Caco-2 (cell line): ENCODE measurements at regions not wholly inside any gene's neighbourhood (a gene's known extent, or its start where the extent isn't known, plus 50 kb on each side); places are given as distances from the start of the nearest gene placed in this dataset.

Experiments used
- BruUV-seq: library from RNA; stranded (reverse); fragments of 400-500 nt; replicated peaks from 2 replicates; lab custom pipeline; 2021; lab: Mats Ljungman, UMichigan
- CTCF ChIA-PET: fragments of 300-600 bp; sonication (Branson Sonifier 250); formaldehyde crosslinking; loops from one replicate; lab custom pipeline; 2022; ENCODE audit warnings: antibody characterized with exemption; lab: Charles Lee
- POLR2A ChIA-PET: fragments of 300-600 bp; sonication (Branson Sonifier 250); formaldehyde crosslinking; loops from one replicate; lab custom pipeline; 2022; ENCODE audit warnings: antibody characterized with exemption; lab: Charles Lee
- DNase-seq, 2 experiments: peaks; one replicate each; pipeline versions ENCODE4 v3.0.0 to v3.0.0-alpha.2; 2020 to 2022
- H3K27me3 ChIP-seq: replicated peaks from 2 replicates; pipeline ENCODE4 v1.6.0; 2011; ENCODE audit warnings: low read length; ENCODE audit not compliant: control insufficient read depth, insufficient read depth
- H3K36me3 ChIP-seq: 2 replicates; pipeline ENCODE4 v1.5.1; 2011; ENCODE audit warnings: low read length; ENCODE audit not compliant: control insufficient read depth, insufficient read depth
- H3K4me1 ChIP-seq: fragments of 250-450 bp; sonication (Bioruptor Pico); 2 replicates; pipeline ENCODE4 v1.5.1; 2020; ENCODE audit warnings: mild to moderate bottlenecking
- H3K4me3 ChIP-seq: 2 replicates; pipeline ENCODE4 v1.5.1; 2011; ENCODE audit warnings: low read depth, mild to moderate bottlenecking, control low read depth, low read length
- H3K9me3 ChIP-seq: fragments of 250-450 bp; sonication (Bioruptor Pico); 2 replicates; pipeline ENCODE4 v1.5.1; 2020; ENCODE audit warnings: mild to moderate bottlenecking, moderate library complexity
- H3K27ac Mint-ChIP-seq: one replicate; pipeline ENCODE4 v1.8.0; 2022; ENCODE audit warnings: mixed read lengths; ENCODE audit not compliant: unreplicated experiment
- H3K27me3 Mint-ChIP-seq: one replicate; pipeline ENCODE4 v1.8.0; 2022; ENCODE audit warnings: mixed read lengths; ENCODE audit not compliant: insufficient read depth, unreplicated experiment
- H3K36me3 Mint-ChIP-seq: one replicate; pipeline ENCODE4 v1.8.0; 2022; ENCODE audit warnings: mild to moderate bottlenecking, mixed read lengths; ENCODE audit not compliant: insufficient read depth, unreplicated experiment
- H3K4me1 Mint-ChIP-seq: one replicate; pipeline ENCODE4 v1.8.0; 2022; ENCODE audit warnings: low read depth, mixed read lengths; ENCODE audit not compliant: unreplicated experiment
- H3K4me3 Mint-ChIP-seq: one replicate; pipeline ENCODE4 v1.8.0; 2022; ENCODE audit warnings: mild to moderate bottlenecking, moderate library complexity, mixed read lengths; ENCODE audit not compliant: unreplicated experiment
- H3K9me3 Mint-ChIP-seq: one replicate; pipeline ENCODE4 v1.8.0; 2022; ENCODE audit warnings: mixed read lengths; ENCODE audit not compliant: unreplicated experiment
- CTCF ChIP-seq, 2 experiments: fragments of 200-600 bp in 1 of 2; IDR thresholded peaks; 1 replicate in 1 of 2; 2 replicates in 1 of 2; pipeline versions ENCODE4 v1.5.1 to v1.8.0; 2011 to 2022; ENCODE audit warnings: antibody characterized with exemption in 1 of 2, control low read depth in 1 of 2, inconsistent platforms in 1 of 2, low read depth in 1 of 2, low read length in 1 of 2, mild to moderate bottlenecking in 1 of 2, moderate library complexity in 1 of 2; ENCODE audit not compliant: insufficient read depth in 1 of 2, severe bottlenecking in 1 of 2, unreplicated experiment in 1 of 2
- intact Hi-C: fragments of 100-400 bp; cut with micrococcal nuclease; formaldehyde crosslinking; loops from one replicate; pipeline ENCODE4 v1.10.0; 2022; ENCODE audit not compliant: unreplicated experiment

DNA sequence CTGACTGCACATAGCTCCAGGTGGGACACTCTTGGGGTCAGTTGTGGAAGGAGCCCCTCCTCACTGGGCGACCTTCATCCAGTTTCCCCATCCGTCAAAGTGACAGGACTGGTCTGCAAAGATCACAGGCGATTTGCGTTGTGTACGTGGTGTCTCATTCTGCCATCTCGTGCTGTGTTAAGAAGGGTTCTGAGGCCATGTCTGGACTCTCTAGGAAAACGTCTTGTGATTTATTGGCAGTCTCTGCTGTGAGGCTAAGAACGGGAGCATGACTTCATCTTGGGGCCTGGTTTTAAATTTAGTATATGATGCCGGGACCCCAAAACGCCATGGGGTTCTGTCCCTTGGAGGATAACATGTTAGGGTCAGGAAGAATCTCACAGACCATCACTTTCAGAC is 65.2 kb upstream of the CIBAR2 start:
- CTCF ChIA-PET, result no interaction called here
- Mint-ChIP-seq H3K27me3 (no peaks in the 10 kb centered on the region), H3K9me3 (no peaks in the 10 kb centered on the region), H3K4me3 (no peak overlapping the region), H3K27ac (no peak overlapping the region), H3K4me1 (peaks cover 28% of the 10 kb centered on the region), H3K36me3 (no peaks in the 10 kb centered on the region)
- Histone ChIP-seq H3K36me3 (no peaks in the 10 kb centered on the region), H3K9me3 (no peaks in the 10 kb centered on the region), H3K4me1 (peaks cover 24% of the 10 kb centered on the region), H3K27me3 (no peaks in the 10 kb centered on the region), H3K4me3 (no peak overlapping the region)
- intact Hi-C loops, result no loop called here
- BruUV-seq, result no TSS peak
- POLR2A ChIA-PET, result no interaction called here
- TF ChIP-seq CTCF (IDR thresholded peaks at IDR 0.05; ENCODE audit: insufficient read depth in 1 of 2, low read depth in 1 of 2, low read length in 1 of 2, severe bottlenecking in 1 of 2, unreplicated experiment in 1 of 2), result no peak
- DNase-seq, result no peak

GRCh38 chr16:85178006-85178591 is 65.8 kb upstream of the CIBAR2 start:
- peaks cover 17% of the 10 kb centered on the region for H3K4me1 ChIP-seq
- TF ChIP-seq CTCF (IDR thresholded peaks at IDR 0.05; ENCODE audit: insufficient read depth in 1 of 2, low read depth in 1 of 2, low read length in 1 of 2, severe bottlenecking in 1 of 2, unreplicated experiment in 1 of 2), result no peak
- POLR2A ChIA-PET, result no interaction called here
- no peaks in the 10 kb centered on the region for H3K36me3 Mint-ChIP-seq
- H3K4me1 Mint-ChIP-seq, result peaks cover 22% of the 10 kb centered on the region
- no peaks in the 10 kb centered on the region for H3K9me3 Mint-ChIP-seq
- intact Hi-C loops, result no loop called here
- no peaks in the 10 kb centered on the region; the same call in 1 of the 2 replicates for H3K9me3 ChIP-seq
- H3K27me3 ChIP-seq, result no peaks in the 10 kb centered on the region
- no peaks in the 10 kb centered on the region for H3K36me3 ChIP-seq
- H3K27me3 Mint-ChIP-seq, result no peaks in the 10 kb centered on the region
- no peak overlapping the region for H3K4me3 ChIP-seq
- no peak for DNase-seq
- CTCF ChIA-PET, result no interaction called here
- no peak overlapping the region for H3K4me3 Mint-ChIP-seq
- no TSS peak for BruUV-seq
- no peak overlapping the region for H3K27ac Mint-ChIP-seq

GRCh38 chr16:85178596-85178995 is 66.3 kb upstream of the CIBAR2 start:
- CTCF ChIA-PET, result no interaction called here
- H3K27me3 Mint-ChIP-seq, result no peaks in the 10 kb centered on the region
- POLR2A ChIA-PET, result no interaction called here

More at GRCh38 chr16:85178596-85178995, 66.3 kb upstream of the CIBAR2 start:
- TF ChIP-seq CTCF (IDR thresholded peaks at IDR 0.05; ENCODE audit: insufficient read depth in 1 of 2, low read depth in 1 of 2, low read length in 1 of 2, severe bottlenecking in 1 of 2, unreplicated experiment in 1 of 2), result no peak
- Mint-ChIP-seq H3K4me1 (peaks cover 17% of the 10 kb centered on the region), H3K4me3 (no peak overlapping the region), H3K27ac (no peak overlapping the region), H3K36me3 (no peaks in the 10 kb centered on the region), H3K9me3 (no peaks in the 10 kb centered on the region)
- no peaks in the 10 kb centered on the region; the same call in 1 of the 2 replicates for H3K9me3 ChIP-seq
- no peak for DNase-seq
- H3K36me3 ChIP-seq, result peaks cover under 1% of the 10 kb centered on the region; the same call in 1 of the 2 replicates
- intact Hi-C loops, result no loop called here
- H3K27me3 ChIP-seq, result no peaks in the 10 kb centered on the region
- no TSS peak for BruUV-seq
- peaks cover 12% of the 10 kb centered on the region for H3K4me1 ChIP-seq
- no peak overlapping the region for H3K4me3 ChIP-seq
